B cell (primary cell): ENCODE measurements at regions not wholly inside any gene's neighbourhood (a gene's known extent, or its start where the extent isn't known, plus 50 kb on each side); places are given as distances from the start of the nearest gene placed in this dataset.

Source experiments
- ATAC-seq: fragments of 200-7000 bp; cut with Tn5 transposase; one replicate; pipeline ENCODE4 v1.10.0; 2021; ENCODE audit warnings: low read depth, mild to moderate bottlenecking, moderate number of reproducible peaks, moderate library complexity
- CTCF ChIA-PET: fragments of 350-600 bp; sonication (Branson Sonifier 250); formaldehyde crosslinking; loops from one replicate; lab custom pipeline; 2021; ENCODE audit warnings: antibody characterized with exemption, inconsistent platforms; lab: Charles Lee
- POLR2A ChIA-PET: fragments of 350-600 bp; sonication (Branson Sonifier 250); formaldehyde crosslinking; loops from one replicate; lab custom pipeline; 2021; ENCODE audit warnings: antibody characterized with exemption; lab: Charles Lee
- DNase-seq: peaks from one replicate; pipeline ENCODE4 v3.0.0; 2013
- H2AFZ ChIP-seq: 2 replicates; pipeline ENCODE4 v1.6.1; 2012; ENCODE audit warnings: mild to moderate bottlenecking, low read depth, low read length; ENCODE audit not compliant: insufficient read depth, poor library complexity, severe bottlenecking
- H3K27ac ChIP-seq, 2 donors: 1 replicate in 1 of 2; 2 replicates in 1 of 2; pipeline ENCODE4 v1.5.1; 2012 to 2013; ENCODE audit warnings: low read length in 2 of 2, mild to moderate bottlenecking in 2 of 2, moderate library complexity in 1 of 2
- H3K27me3 ChIP-seq, 4 experiments: fragments of 200-600 bp in 1 of 4; sonication (generic) in 1 of 4; replicated peaks in 1 of 4; 1 replicate in 2 of 4; 2 replicates in 2 of 4; pipeline versions ENCODE4 v1.6.1 to v1.7.0; 2013 to 2016; ENCODE audit warnings: low read length in 3 of 4, mild to moderate bottlenecking in 2 of 4, mixed read lengths in 1 of 4, moderate library complexity in 1 of 4; ENCODE audit not compliant: insufficient read depth in 4 of 4, control insufficient read depth in 3 of 4; ENCODE audit errors: control extremely low read depth in 1 of 4
- H3K36me3 ChIP-seq, 2 experiments: replicated peaks in 1 of 2; 1 replicate in 1 of 2; 2 replicates in 1 of 2; pipeline versions ENCODE4 v1.6.1 to v1.7.1; 2013; ENCODE audit warnings: low read length in 1 of 2; ENCODE audit not compliant: insufficient read depth in 2 of 2, control insufficient read depth in 1 of 2; ENCODE audit errors: control extremely low read depth in 1 of 2, extremely low read depth in 1 of 2
- H3K4me1 ChIP-seq, 2 donors: fragments of 200-600 bp in 1 of 2; sonication (generic) in 1 of 2; 1 replicate in 1 of 2; 2 replicates in 1 of 2; pipeline versions ENCODE4 v1.5.1 to v1.6.1; 2013 to 2017; ENCODE audit warnings: low read length in 2 of 2; ENCODE audit not compliant: control insufficient read depth in 2 of 2, insufficient read depth in 2 of 2
- H3K4me2 ChIP-seq: replicated peaks from 2 replicates; pipeline ENCODE3; 2012; ENCODE audit warnings: mild to moderate bottlenecking, low read depth, low read length; ENCODE audit not compliant: poor library complexity, severe bottlenecking
- H3K4me3 ChIP-seq, 5 experiments: fragments of 200-600 bp in 1 of 5; sonication (generic) in 1 of 5; 1 replicate in 3 of 5; 2 replicates in 2 of 5; pipeline versions ENCODE4 v1.5.1 to v1.7.0; 2011 to 2016; ENCODE audit warnings: low read length in 4 of 5, mild to moderate bottlenecking in 4 of 5, low read depth in 2 of 5, control low read depth in 1 of 5, moderate library complexity in 1 of 5; ENCODE audit not compliant: insufficient read depth in 1 of 5; ENCODE audit errors: control extremely low read depth in 1 of 5, extremely low read depth in 1 of 5
- H3K79me2 ChIP-seq: fragments of 200-600 bp; sonication (generic); one replicate; pipeline ENCODE4 v1.6.0; 2016; ENCODE audit warnings: low read length; ENCODE audit not compliant: control insufficient read depth, insufficient read depth
- H3K9ac ChIP-seq: fragments of 200-600 bp; sonication (generic); 2 replicates; pipeline ENCODE4 v1.6.1; 2017; ENCODE audit warnings: mild to moderate bottlenecking, low read length, moderate library complexity
- H3K9me3 ChIP-seq, 3 donors: one replicate each; pipeline versions ENCODE4 v1.6.1 to v1.7.1; 2013; ENCODE audit warnings: low read length in 2 of 3; ENCODE audit not compliant: control insufficient read depth in 2 of 3, insufficient read depth in 1 of 3; ENCODE audit errors: control extremely low read depth in 1 of 3
- H4K20me1 ChIP-seq: 2 replicates; pipeline ENCODE4 v1.6.0; 2012; ENCODE audit warnings: mild to moderate bottlenecking, low read length; ENCODE audit not compliant: insufficient read depth, control insufficient read depth, poor library complexity, severe bottlenecking
- H3K27ac Mint-ChIP-seq: one replicate; pipeline ENCODE4 v1.8.0; 2021; ENCODE audit warnings: mixed read lengths
- H3K27me3 Mint-ChIP-seq: one replicate; pipeline ENCODE4 v1.8.0; 2021; ENCODE audit warnings: mixed read lengths
- H3K4me1 Mint-ChIP-seq: one replicate; pipeline ENCODE4 v1.8.0; 2021; ENCODE audit warnings: mixed read lengths
- H3K4me3 Mint-ChIP-seq: one replicate; pipeline ENCODE4 v1.8.0; 2021; ENCODE audit warnings: mixed read lengths
- H3K9me3 Mint-ChIP-seq: one replicate; pipeline ENCODE4 v1.8.0; 2022; ENCODE audit warnings: mixed read lengths; ENCODE audit not compliant: insufficient read depth
- EZH2 ChIP-seq: IDR thresholded peaks from 2 replicates; pipeline ENCODE4 v1.6.1; 2012; ENCODE audit warnings: borderline replicate concordance, low read depth, mild to moderate bottlenecking, moderate library complexity, low read length; ENCODE audit not compliant: insufficient read depth, poor library complexity, severe bottlenecking
- WGBS: methylation state at CpG from one replicate; pipeline ENCODE4 v1.1.5; 2013; ENCODE audit warnings: missing lambda C conversion rate; ENCODE audit not compliant: insufficient coverage; 5-methylcytosine and 5-hydroxymethylcytosine counted together
- intact Hi-C: fragments of 100-400 bp; cut with micrococcal nuclease; formaldehyde crosslinking; loops from one replicate; pipeline ENCODE4 v1.10.0; 2022
- TF ChIP-seq, protein P1 (sequence below): fragments of 200-600 bp; IDR thresholded peaks from one replicate; pipeline ENCODE4 v1.8.0; 2022; ENCODE audit warnings: antibody characterized with exemption, mild to moderate bottlenecking

- no peak for DNase-seq
- no peaks in the 10 kb centered on the region for H3K27me3 ChIP-seq
- no peak overlapping the region for H3K27ac ChIP-seq
- intact Hi-C loops = no loop called here
- H3K79me2 ChIP-seq = no peaks in the 10 kb centered on the region
- WGBS = 60% methylated on average over 1 of the region's 3 CpGs
- no peak overlapping the region for H3K4me3 ChIP-seq
- no peak overlapping the region for H2AFZ ChIP-seq
- no peak overlapping the region for H3K4me2 ChIP-seq
- no peak overlapping the region for H3K27ac Mint-ChIP-seq
- H3K9me3 ChIP-seq = no peaks in the 10 kb centered on the region
- no peak overlapping the region for H3K4me3 Mint-ChIP-seq
- no peaks in the 10 kb centered on the region for H3K4me1 ChIP-seq
- H3K9me3 Mint-ChIP-seq = peaks cover 2% of the 10 kb centered on the region
- ChIA-PET POLR2A (no interaction called here), CTCF (no interaction called here)
- no peaks in the 10 kb centered on the region for H3K27me3 Mint-ChIP-seq
- no peak overlapping the region for H3K9ac ChIP-seq
- no peaks in the 10 kb centered on the region for H3K36me3 ChIP-seq
- TF ChIP-seq EZH2 = no peak
- TF ChIP-seq, protein P1, sequence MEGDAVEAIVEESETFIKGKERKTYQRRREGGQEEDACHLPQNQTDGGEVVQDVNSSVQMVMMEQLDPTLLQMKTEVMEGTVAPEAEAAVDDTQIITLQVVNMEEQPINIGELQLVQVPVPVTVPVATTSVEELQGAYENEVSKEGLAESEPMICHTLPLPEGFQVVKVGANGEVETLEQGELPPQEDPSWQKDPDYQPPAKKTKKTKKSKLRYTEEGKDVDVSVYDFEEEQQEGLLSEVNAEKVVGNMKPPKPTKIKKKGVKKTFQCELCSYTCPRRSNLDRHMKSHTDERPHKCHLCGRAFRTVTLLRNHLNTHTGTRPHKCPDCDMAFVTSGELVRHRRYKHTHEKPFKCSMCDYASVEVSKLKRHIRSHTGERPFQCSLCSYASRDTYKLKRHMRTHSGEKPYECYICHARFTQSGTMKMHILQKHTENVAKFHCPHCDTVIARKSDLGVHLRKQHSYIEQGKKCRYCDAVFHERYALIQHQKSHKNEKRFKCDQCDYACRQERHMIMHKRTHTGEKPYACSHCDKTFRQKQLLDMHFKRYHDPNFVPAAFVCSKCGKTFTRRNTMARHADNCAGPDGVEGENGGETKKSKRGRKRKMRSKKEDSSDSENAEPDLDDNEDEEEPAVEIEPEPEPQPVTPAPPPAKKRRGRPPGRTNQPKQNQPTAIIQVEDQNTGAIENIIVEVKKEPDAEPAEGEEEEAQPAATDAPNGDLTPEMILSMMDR = no peak
- H4K20me1 ChIP-seq = no peaks in the 10 kb centered on the region
- no peak for ATAC-seq
- no peaks in the 10 kb centered on the region for H3K4me1 Mint-ChIP-seq
Measured at GRCh38 chr13:60936281-60936680, 479.4 kb downstream of the PCDH20 start.

GRCh38 chr13:60933638-60934037 is 482.0 kb downstream of the PCDH20 start:
- H4K20me1 ChIP-seq = no peaks in the 10 kb centered on the region
- no peak for ATAC-seq
- H3K4me3 ChIP-seq = no peak overlapping the region
- WGBS = no CpG with 5 or more reads among the region's 2 CpGs
- H3K27ac ChIP-seq = no peak overlapping the region
- no peaks in the 10 kb centered on the region for H3K4me1 Mint-ChIP-seq
- intact Hi-C loops = no loop called here
- peaks cover 2% of the 10 kb centered on the region for H3K9me3 Mint-ChIP-seq
- ChIA-PET POLR2A (no interaction called here), CTCF (no interaction called here)
- no peaks in the 10 kb centered on the region for H3K4me1 ChIP-seq
- no peaks in the 10 kb centered on the region for H3K27me3 Mint-ChIP-seq
- H3K79me2 ChIP-seq = no peaks in the 10 kb centered on the region
- no peak overlapping the region for H2AFZ ChIP-seq
- no peak overlapping the region for H3K4me2 ChIP-seq
- H3K36me3 ChIP-seq = no peaks in the 10 kb centered on the region
- H3K4me3 Mint-ChIP-seq = no peak overlapping the region
- no peak for DNase-seq
- H3K9me3 ChIP-seq = no peaks in the 10 kb centered on the region
- TF ChIP-seq EZH2 = no peak
- TF ChIP-seq, protein P1 = no peak
- H3K9ac ChIP-seq = no peak overlapping the region
- H3K27me3 ChIP-seq = no peaks in the 10 kb centered on the region
- H3K27ac Mint-ChIP-seq = no peak overlapping the region
